HCT116 (cell line): ENCODE measurements at regions not wholly inside any gene's neighbourhood (a gene's known extent, or its start where the extent isn't known, plus 50 kb on each side); places are given as distances from the start of the nearest gene placed in this dataset.

ENCODE experiments used
- ATAC-seq: fragments of 200-7000 bp; cut with Tn5 transposase; 2 replicates; pipeline ENCODE4 v1.9.1; 2020; ENCODE audit warnings: mild to moderate bottlenecking, moderate library complexity
- BruUV-seq: library from RNA; stranded (reverse); fragments of 400-500 nt; replicated peaks from 2 replicates; lab custom pipeline; 2021; lab: Mats Ljungman, UMichigan
- CTCF ChIA-PET: fragments of 300-600 bp; sonication (Branson Sonifier 250); formaldehyde crosslinking; loops from one replicate; lab custom pipeline; 2021; ENCODE audit warnings: antibody characterized with exemption; lab: Charles Lee
- POLR2A ChIA-PET: fragments of 300-600, 350-600 bp; sonication (Branson Sonifier 250); formaldehyde crosslinking; loops from one replicate; lab custom pipeline; 2021; ENCODE audit warnings: antibody characterized with exemption; lab: Charles Lee
- RAD21 ChIA-PET, 2 experiments: fragments of 300-600 bp; sonication (Branson Sonifier 250); formaldehyde crosslinking; loops; one replicate each; lab custom pipeline; 2023; ENCODE audit warnings: low total read pairs in 2 of 2; ENCODE audit not compliant: uncharacterized antibody in 2 of 2, unreplicated experiment in 2 of 2, low non-redundant PET in 1 of 2; lab: Charles Lee
- DNase-seq: peaks from one replicate; pipeline ENCODE4 v3.0.0-alpha.2; 2010; ENCODE audit warnings: low read depth, low spot score
- H2AFZ ChIP-seq: fragments of 200-600 bp; shearing (Covaris generic), sonication (generic); 2 replicates; pipeline ENCODE4 v1.6.1; 2017; ENCODE audit warnings: low read depth, mixed run types, mixed read lengths, antibody characterized with exemption, low read length; ENCODE audit not compliant: poor library complexity, severe bottlenecking
- H3K27ac ChIP-seq: 2 replicates; pipeline ENCODE4 v1.5.1; 2012; ENCODE audit warnings: low read depth, low read length
- H3K27me3 ChIP-seq: fragments of 200-600 bp; sonication (generic); 2 replicates; pipeline ENCODE4 v1.6.1; 2016; ENCODE audit warnings: mixed run types, low read length, mixed read lengths; ENCODE audit not compliant: insufficient read depth
- H3K36me3 ChIP-seq, 2 experiments: fragments of 200-500 bp in 1 of 2; fragments of 200-600 bp in 1 of 2; sonication (Bioruptor generic) in 1 of 2; sonication (generic) in 1 of 2; 2 replicates each; pipeline versions ENCODE4 v1.5.1 to v1.6.1; 2014 to 2016; ENCODE audit warnings: low read length in 2 of 2, inconsistent platforms in 1 of 2, mixed read lengths in 1 of 2, mixed run types in 1 of 2; ENCODE audit not compliant: insufficient read depth in 2 of 2, control insufficient read depth in 1 of 2
- H3K4me1 ChIP-seq, 2 experiments: fragments of 200-600 bp in 1 of 2; sonication (generic) in 1 of 2; 2 replicates each; pipeline versions ENCODE4 v1.5.1 to v1.6.1; 2012 to 2017; ENCODE audit warnings: low read length in 2 of 2, inconsistent platforms in 1 of 2, mild to moderate bottlenecking in 1 of 2, mixed read lengths in 1 of 2, mixed run types in 1 of 2, moderate library complexity in 1 of 2; ENCODE audit not compliant: insufficient read depth in 2 of 2, control insufficient read depth in 1 of 2
- H3K4me2 ChIP-seq: fragments of 200-600 bp; sonication (generic); 2 replicates; pipeline ENCODE4 v1.6.1; 2017; ENCODE audit warnings: mixed run types, low read length, mixed read lengths
- H3K4me3 ChIP-seq, 2 experiments: fragments of 200-600 bp in 1 of 2; sonication (generic) in 1 of 2; replicated peaks in 1 of 2; 2 replicates each; pipeline ENCODE4 v1.5.1; 2011 to 2016; ENCODE audit warnings: low read length in 2 of 2, control low read depth in 1 of 2, low read depth in 1 of 2, mild to moderate bottlenecking in 1 of 2, mixed read lengths in 1 of 2, mixed run types in 1 of 2
- H3K79me2 ChIP-seq: fragments of 200-600 bp; sonication (generic); 2 replicates; pipeline ENCODE4 v1.6.1; 2017; ENCODE audit warnings: mild to moderate bottlenecking, mixed run types, low read length, moderate library complexity, mixed read lengths; ENCODE audit not compliant: insufficient read depth
- H3K9ac ChIP-seq: fragments of 200-600 bp; sonication (generic); 2 replicates; pipeline ENCODE4 v1.6.1; 2016; ENCODE audit warnings: low read length, mixed read lengths
- H3K9me2 ChIP-seq: fragments of 200-600 bp; sonication (generic), shearing (Covaris generic); 2 replicates; pipeline ENCODE4 v1.6.1; 2017; ENCODE audit warnings: mixed run types, mild to moderate bottlenecking, moderate library complexity; ENCODE audit not compliant: insufficient read depth
- H3K9me3 ChIP-seq, 2 experiments: fragments of 200-500 bp in 1 of 2; fragments of 200-600 bp in 1 of 2; sonication (Bioruptor generic) in 1 of 2; sonication (generic) in 1 of 2; 2 replicates each; pipeline ENCODE4 v1.6.1; 2014 to 2017; ENCODE audit warnings: low read length in 2 of 2, mixed read lengths in 2 of 2, inconsistent platforms in 1 of 2, low read depth in 1 of 2, mild to moderate bottlenecking in 1 of 2, mixed run types in 1 of 2, moderate library complexity in 1 of 2; ENCODE audit not compliant: control insufficient read depth in 1 of 2, insufficient read depth in 1 of 2
- H4K20me1 ChIP-seq: fragments of 200-600 bp; sonication (generic), shearing (Covaris generic); 2 replicates; pipeline ENCODE4 v1.6.1; 2017; ENCODE audit warnings: mixed run types, mild to moderate bottlenecking, moderate library complexity; ENCODE audit not compliant: insufficient read depth
- CBX3 ChIP-seq: IDR thresholded peaks from 2 replicates; pipeline ENCODE4 v1.6.1; 2012; ENCODE audit warnings: low read depth
- ELF1 ChIP-seq: IDR thresholded peaks from 2 replicates; pipeline ENCODE4 v1.6.1; 2012; ENCODE audit warnings: low read depth, borderline replicate concordance
- FOSL1 ChIP-seq: IDR thresholded peaks from 2 replicates; pipeline ENCODE4 v1.6.1; 2012; ENCODE audit warnings: low read depth
- JUND ChIP-seq: IDR thresholded peaks from 2 replicates; pipeline ENCODE4 v1.6.1; 2012
- POLR2A ChIP-seq: IDR thresholded peaks from 2 replicates; pipeline ENCODE4 v1.7.0; 2011; ENCODE audit warnings: borderline replicate concordance; ENCODE audit not compliant: insufficient read depth, insufficient read length; ENCODE audit errors: extremely low read depth
- ZBTB33 ChIP-seq: IDR thresholded peaks from 2 replicates; pipeline ENCODE4 v1.6.1; 2011; ENCODE audit warnings: mild to moderate bottlenecking, low read length, moderate library complexity; ENCODE audit not compliant: insufficient replicate concordance; ENCODE audit errors: extremely low read depth
- intact Hi-C: fragments of 100-400 bp; cut with micrococcal nuclease; formaldehyde crosslinking; loops from 2 replicates; pipeline ENCODE4 v1.10.0; 2022

- no peak overlapping the region for H3K27ac ChIP-seq
- no peak overlapping the region for H2AFZ ChIP-seq
- H3K27me3 ChIP-seq: no peaks in the 10 kb centered on the region
- H3K4me2 ChIP-seq: no peak overlapping the region
- no peaks in the 10 kb centered on the region for H3K9me2 ChIP-seq
- intact Hi-C loops: no loop called here
- ChIA-PET CTCF (no interaction called here), POLR2A (no interaction called here), RAD21 (no interaction called here)
- TF ChIP-seq JUND: no peak
- TF ChIP-seq ZBTB33: no peak
- TF ChIP-seq ELF1: no peak
- no peak for TF ChIP-seq FOSL1
- TF ChIP-seq CBX3: no peak
- no peak overlapping the region for H3K4me3 ChIP-seq
- no peaks in the 10 kb centered on the region for H3K36me3 ChIP-seq
- H3K9ac ChIP-seq: no peak overlapping the region
- H3K4me1 ChIP-seq: no peaks in the 10 kb centered on the region; a peak in 1 of 4 replicates
- H3K79me2 ChIP-seq: no peaks in the 10 kb centered on the region
- ATAC-seq (no peak), DNase-seq (no peak)
- no peaks in the 10 kb centered on the region for H4K20me1 ChIP-seq
- H3K9me3 ChIP-seq: no peaks in the 10 kb centered on the region
- BruUV-seq: no TSS peak
Observed at GRCh38 chr3:117630885-117631284, 921.3 kb downstream of the TUSC7 start.

- no peak overlapping the region for H3K4me2 ChIP-seq
- H2AFZ ChIP-seq: no peak overlapping the region
- H3K27me3 ChIP-seq: no peaks in the 10 kb centered on the region
- H3K9me3 ChIP-seq: no peaks in the 10 kb centered on the region
- no peak for ATAC-seq
- H3K79me2 ChIP-seq: no peaks in the 10 kb centered on the region
- ChIA-PET CTCF (no interaction called here), POLR2A (no interaction called here)
- H4K20me1 ChIP-seq: no peaks in the 10 kb centered on the region
- H3K9ac ChIP-seq: no peak overlapping the region
- no peaks in the 10 kb centered on the region for H3K36me3 ChIP-seq
- no peaks in the 10 kb centered on the region; a peak in 1 of 4 replicates for H3K4me1 ChIP-seq
- H3K9me2 ChIP-seq: no peaks in the 10 kb centered on the region
- no peak overlapping the region for H3K4me3 ChIP-seq
- DNase-seq: no peak
- no peak for TF ChIP-seq POLR2A
- TF ChIP-seq, all 23 proteins: peak for 0
- no TSS peak for BruUV-seq
- H3K27ac ChIP-seq: no peak overlapping the region
- intact Hi-C loops: no loop called here
- RAD21 ChIA-PET: no interaction called here
Observed at GRCh38 chr3:117631781-117632180, 922.2 kb downstream of the TUSC7 start.
